ENCODE measurements at regions not wholly inside any gene's neighbourhood (a gene's known extent, or its start where the extent isn't known, plus 50 kb on each side); places are given as distances from the start of the nearest gene placed in this dataset.
A peak's percentile ranks its signal among the peaks of the same experiment; 100 is the strongest.

- no peak overlapping the region for H3K27ac Mint-ChIP-seq
- H3K9me3 Mint-ChIP-seq = no peaks in the 10 kb centered on the region
- H3K27me3 Mint-ChIP-seq = no peaks in the 10 kb centered on the region
- no peak overlapping the region for H3K4me3 Mint-ChIP-seq
- DNase-seq (ENCODE audit: extremely low spot score, unreplicated experiment) = no peak
- peaks cover 6% of the 10 kb centered on the region for H3K4me1 Mint-ChIP-seq (ENCODE audit: unreplicated experiment)
- no peak for TF ChIP-seq CTCF (conservative IDR thresholded peaks at IDR 0.05)
- H3K36me3 Mint-ChIP-seq = no peaks in the 10 kb centered on the region
Observed at GRCh38 chrX:27924718-27925117, 56.5 kb downstream of the DCAF8L1 start.

GRCh38 chrX:27924261-27924660 is 57.0 kb downstream of the DCAF8L1 start:
- Mint-ChIP-seq H3K4me1 (ENCODE audit: unreplicated experiment) (peaks cover 6% of the 10 kb centered on the region), H3K4me3 (no peak overlapping the region), H3K27me3 (no peaks in the 10 kb centered on the region), H3K27ac (no peak overlapping the region), H3K36me3 (no peaks in the 10 kb centered on the region), H3K9me3 (no peaks in the 10 kb centered on the region)
- no peak for TF ChIP-seq CTCF (conservative IDR thresholded peaks at IDR 0.05)
- DNase-seq (ENCODE audit: extremely low spot score, unreplicated experiment) = no peak

GRCh38 chrX:27918799-27919198 is 62.5 kb downstream of the DCAF8L1 start:
- Mint-ChIP-seq H3K27ac (no peak overlapping the region), H3K36me3 (no peaks in the 10 kb centered on the region), H3K9me3 (no peaks in the 10 kb centered on the region), H3K4me3 (no peak overlapping the region), H3K27me3 (no peaks in the 10 kb centered on the region), H3K4me1 (ENCODE audit: unreplicated experiment) (no peaks in the 10 kb centered on the region)
- no peak for DNase-seq (ENCODE audit: extremely low spot score, unreplicated experiment)
- peak; percentile 31 for TF ChIP-seq CTCF (conservative IDR thresholded peaks at IDR 0.05)

GRCh38 chrX:27917713-27918500 is 63.3 kb downstream of the DCAF8L1 start:
- Mint-ChIP-seq H3K27ac (no peak overlapping the region), H3K36me3 (no peaks in the 10 kb centered on the region), H3K27me3 (no peaks in the 10 kb centered on the region), H3K4me1 (ENCODE audit: unreplicated experiment) (no peaks in the 10 kb centered on the region), H3K9me3 (no peaks in the 10 kb centered on the region), H3K4me3 (no peak overlapping the region)
- no peak for DNase-seq (ENCODE audit: extremely low spot score, unreplicated experiment)
- no peak for TF ChIP-seq CTCF (conservative IDR thresholded peaks at IDR 0.05)

- Mint-ChIP-seq H3K36me3 (no peaks in the 10 kb centered on the region), H3K27me3 (no peaks in the 10 kb centered on the region), H3K27ac (peak overlapping the region; percentile 28), H3K9me3 (no peaks in the 10 kb centered on the region), H3K4me1 (ENCODE audit: unreplicated experiment) (no peaks in the 10 kb centered on the region), H3K4me3 (no peak overlapping the region)
- no peak for DNase-seq (ENCODE audit: extremely low spot score, unreplicated experiment)
- no peak for TF ChIP-seq CTCF (conservative IDR thresholded peaks at IDR 0.05)
Observed at GRCh38 chrX:27915617-27916016, 65.6 kb downstream of the DCAF8L1 start.

All from type B pancreatic cell (in vitro differentiated cells).